ENCODE measurements at regions not wholly inside any gene's neighbourhood (a gene's known extent, or its start where the extent isn't known, plus 50 kb on each side); places are given as distances from the start of the nearest gene placed in this dataset.

DNA sequence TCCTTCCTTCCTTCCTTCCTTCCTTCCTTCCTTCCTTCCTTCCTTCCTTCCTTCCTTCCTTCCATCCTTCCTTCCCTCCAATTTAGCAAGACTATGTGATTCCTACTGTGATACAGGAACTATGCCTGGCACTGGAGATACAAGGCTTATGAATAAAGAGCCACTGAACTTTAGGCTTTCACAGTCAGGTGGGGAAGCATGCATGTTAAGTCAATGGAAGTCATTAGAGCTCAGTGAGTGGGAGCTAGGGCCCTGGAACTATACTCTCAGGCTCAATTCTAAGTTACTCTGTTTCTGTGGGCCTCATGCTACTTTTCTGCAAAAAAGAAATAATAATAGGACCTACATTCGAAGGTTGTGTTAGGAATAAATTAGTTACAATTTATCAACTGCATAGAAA, 527.6 kb upstream of the ZEB2 start:
- TF ChIP-seq POLR2A (IDR thresholded peaks at IDR 0.05) (no peak), POLR2AphosphoS5 (IDR thresholded peaks at IDR 0.05) (no peak), EP300 (IDR thresholded peaks at IDR 0.05) (no peak)
- TF ChIP-seq, protein P1, sequence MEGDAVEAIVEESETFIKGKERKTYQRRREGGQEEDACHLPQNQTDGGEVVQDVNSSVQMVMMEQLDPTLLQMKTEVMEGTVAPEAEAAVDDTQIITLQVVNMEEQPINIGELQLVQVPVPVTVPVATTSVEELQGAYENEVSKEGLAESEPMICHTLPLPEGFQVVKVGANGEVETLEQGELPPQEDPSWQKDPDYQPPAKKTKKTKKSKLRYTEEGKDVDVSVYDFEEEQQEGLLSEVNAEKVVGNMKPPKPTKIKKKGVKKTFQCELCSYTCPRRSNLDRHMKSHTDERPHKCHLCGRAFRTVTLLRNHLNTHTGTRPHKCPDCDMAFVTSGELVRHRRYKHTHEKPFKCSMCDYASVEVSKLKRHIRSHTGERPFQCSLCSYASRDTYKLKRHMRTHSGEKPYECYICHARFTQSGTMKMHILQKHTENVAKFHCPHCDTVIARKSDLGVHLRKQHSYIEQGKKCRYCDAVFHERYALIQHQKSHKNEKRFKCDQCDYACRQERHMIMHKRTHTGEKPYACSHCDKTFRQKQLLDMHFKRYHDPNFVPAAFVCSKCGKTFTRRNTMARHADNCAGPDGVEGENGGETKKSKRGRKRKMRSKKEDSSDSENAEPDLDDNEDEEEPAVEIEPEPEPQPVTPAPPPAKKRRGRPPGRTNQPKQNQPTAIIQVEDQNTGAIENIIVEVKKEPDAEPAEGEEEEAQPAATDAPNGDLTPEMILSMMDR (IDR thresholded peaks at IDR 0.05), result no peak
